ENCODE measurements at regions not wholly inside any gene's neighbourhood (a gene's known extent, or its start where the extent isn't known, plus 50 kb on each side); places are given as distances from the start of the nearest gene placed in this dataset.

DNA sequence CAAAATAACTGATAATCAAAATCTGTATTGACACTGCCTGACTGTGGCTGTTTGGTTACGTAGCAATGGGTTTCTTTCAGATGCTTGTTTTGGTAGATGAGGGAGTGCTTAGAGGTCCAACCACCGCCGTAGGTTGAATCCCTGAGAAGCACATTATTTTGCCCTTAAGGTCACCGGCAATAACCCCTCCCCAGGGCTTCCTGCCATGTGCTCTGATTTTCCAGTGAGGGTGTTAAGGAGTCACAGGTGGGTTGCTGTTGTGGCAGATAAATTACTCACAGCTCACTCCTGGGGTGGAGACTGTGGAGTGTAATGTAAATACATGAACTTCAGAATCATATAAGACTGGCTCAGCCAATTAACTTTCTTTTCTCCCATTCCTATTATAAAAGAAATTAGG is 81.5 kb upstream of the ZP4 start:
- Histone ChIP-seq H3K18ac (ENCODE audit: insufficient read length, low read depth, low read length) (no peak overlapping the region), H4K5ac (ENCODE audit: insufficient read length, low read depth, low read length) (no peak overlapping the region), H2BK5ac (ENCODE audit: insufficient read length, low read length) (no peak overlapping the region), H3K79me2 (ENCODE audit: insufficient read depth, low read length) (no peaks in the 10 kb centered on the region), H2AFZ (ENCODE audit: low read length) (no peak overlapping the region), H3K56ac (ENCODE audit: insufficient read length, low read depth, low read length) (no peak overlapping the region), H4K20me1 (ENCODE audit: control insufficient read depth, insufficient read depth, insufficient read length) (no peaks in the 10 kb centered on the region), H3K27ac (ENCODE audit: insufficient read length, low read depth, low read length) (no peak overlapping the region), H3K4me1 (ENCODE audit: insufficient read depth, low read length) (no peaks in the 10 kb centered on the region; the same call in 1 of the 2 replicates), H2BK15ac (ENCODE audit: low read depth, low read length) (no peak overlapping the region), H3K23ac (ENCODE audit: insufficient read length, low read depth, low read length) (no peak overlapping the region), H3K4me2 (ENCODE audit: insufficient read depth, insufficient read length, low read length) (no peak overlapping the region), H2AK5ac (ENCODE audit: insufficient read length, low read length) (no peak overlapping the region), H3K23me2 (ENCODE audit: insufficient read length, low read depth, low read length, poor library complexity, severe bottlenecking) (no peaks in the 10 kb centered on the region), H3K14ac (ENCODE audit: insufficient read depth, low read length) (no peak overlapping the region; the same call in 1 of the 2 replicates), H2BK120ac (ENCODE audit: low read depth, low read length, poor library complexity, severe bottlenecking) (no peak overlapping the region), H3T11ph (ENCODE audit: low read length) (no peak overlapping the region), H4K8ac (replicated peaks; ENCODE audit: insufficient read length, low read depth, low read length) (no peak overlapping the region), H2BK20ac (ENCODE audit: low read depth, low read length, poor library complexity, severe bottlenecking) (no peak overlapping the region), H3K27me3 (ENCODE audit: insufficient read depth, low read length) (no peaks in the 10 kb centered on the region), H3K4ac (ENCODE audit: low read depth, low read length) (no peak overlapping the region), H3K9me3 (ENCODE audit: control insufficient read depth, low read depth, low read length) (no peaks in the 10 kb centered on the region), H2BK12ac (ENCODE audit: insufficient read length, low read depth, low read length) (no peak overlapping the region), H3K9ac (ENCODE audit: extremely low read depth, insufficient read length, low read length) (no peak overlapping the region), H3K79me1 (ENCODE audit: insufficient read depth, low read depth, low read length, poor library complexity, severe bottlenecking) (no peaks in the 10 kb centered on the region), H4K91ac (ENCODE audit: insufficient read length, low read depth, low read length) (no peak overlapping the region)
- Mint-ChIP-seq H3K36me3 (ENCODE audit: insufficient read depth in 1 of 3, low read depth in 3 of 3) (no peaks in the 10 kb centered on the region; a peak in 1 of 7 replicates), H3K9me3 (no peaks in the 10 kb centered on the region; a peak in 1 of 5 replicates), H3K27ac (no peak overlapping the region), H3K4me3 (no peak overlapping the region), H3K27me3 (ENCODE audit: low read depth) (no peaks in the 10 kb centered on the region), H3K4me1 (peaks cover 17 to 18% of the 10 kb centered on the region in 2 experiments)
- no peak for DNase-seq
- TF ChIP-seq, protein P1, sequence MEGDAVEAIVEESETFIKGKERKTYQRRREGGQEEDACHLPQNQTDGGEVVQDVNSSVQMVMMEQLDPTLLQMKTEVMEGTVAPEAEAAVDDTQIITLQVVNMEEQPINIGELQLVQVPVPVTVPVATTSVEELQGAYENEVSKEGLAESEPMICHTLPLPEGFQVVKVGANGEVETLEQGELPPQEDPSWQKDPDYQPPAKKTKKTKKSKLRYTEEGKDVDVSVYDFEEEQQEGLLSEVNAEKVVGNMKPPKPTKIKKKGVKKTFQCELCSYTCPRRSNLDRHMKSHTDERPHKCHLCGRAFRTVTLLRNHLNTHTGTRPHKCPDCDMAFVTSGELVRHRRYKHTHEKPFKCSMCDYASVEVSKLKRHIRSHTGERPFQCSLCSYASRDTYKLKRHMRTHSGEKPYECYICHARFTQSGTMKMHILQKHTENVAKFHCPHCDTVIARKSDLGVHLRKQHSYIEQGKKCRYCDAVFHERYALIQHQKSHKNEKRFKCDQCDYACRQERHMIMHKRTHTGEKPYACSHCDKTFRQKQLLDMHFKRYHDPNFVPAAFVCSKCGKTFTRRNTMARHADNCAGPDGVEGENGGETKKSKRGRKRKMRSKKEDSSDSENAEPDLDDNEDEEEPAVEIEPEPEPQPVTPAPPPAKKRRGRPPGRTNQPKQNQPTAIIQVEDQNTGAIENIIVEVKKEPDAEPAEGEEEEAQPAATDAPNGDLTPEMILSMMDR (conservative IDR thresholded peaks at IDR 0.05), result no peak
- WGBS (ENCODE audit: extremely low coverage, insufficient read length, low lambda C conversion rate), result no CpG with 5 or more reads among the region's 4 CpGs
